ENCODE measurements at regions not wholly inside any gene's neighbourhood (a gene's known extent, or its start where the extent isn't known, plus 50 kb on each side); places are given as distances from the start of the nearest gene placed in this dataset.

DNA sequence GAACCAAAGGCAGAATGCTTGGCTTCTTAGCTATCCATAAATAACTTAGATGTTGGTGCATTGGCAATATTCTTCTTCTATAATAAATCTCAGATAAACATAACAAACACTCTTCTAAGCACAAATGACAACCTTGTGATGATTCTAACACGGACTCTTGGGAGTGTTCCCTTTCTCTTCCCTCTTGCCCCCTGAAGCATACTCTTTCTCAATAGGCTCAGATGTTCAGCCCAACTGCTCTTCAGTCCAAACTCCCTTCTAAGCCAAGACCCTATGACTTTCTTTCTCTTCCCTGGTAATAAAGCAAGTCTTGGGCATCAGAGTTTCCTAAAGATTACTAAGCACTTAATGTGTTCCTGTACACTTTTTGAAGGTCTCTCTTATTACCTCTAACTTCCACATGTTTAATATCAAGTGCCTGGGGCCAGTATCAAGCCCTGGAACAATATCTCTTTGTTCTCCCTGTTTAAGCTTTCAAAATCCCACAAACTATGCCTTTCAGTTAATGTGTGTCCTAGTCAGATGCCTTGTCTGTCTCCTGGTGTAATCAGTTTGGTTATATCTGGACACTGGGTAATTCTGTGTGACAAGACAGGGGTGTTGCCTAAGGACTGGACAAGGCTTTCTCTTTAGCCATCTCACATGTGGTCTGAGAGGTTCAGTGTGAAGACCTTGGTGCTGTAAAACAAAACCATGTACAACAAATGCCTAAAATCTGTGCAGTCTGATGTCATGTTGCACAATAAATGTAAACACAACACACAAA lies 92.9 kb upstream of the IVNS1ABP start:
- TF ChIP-seq, protein P1, sequence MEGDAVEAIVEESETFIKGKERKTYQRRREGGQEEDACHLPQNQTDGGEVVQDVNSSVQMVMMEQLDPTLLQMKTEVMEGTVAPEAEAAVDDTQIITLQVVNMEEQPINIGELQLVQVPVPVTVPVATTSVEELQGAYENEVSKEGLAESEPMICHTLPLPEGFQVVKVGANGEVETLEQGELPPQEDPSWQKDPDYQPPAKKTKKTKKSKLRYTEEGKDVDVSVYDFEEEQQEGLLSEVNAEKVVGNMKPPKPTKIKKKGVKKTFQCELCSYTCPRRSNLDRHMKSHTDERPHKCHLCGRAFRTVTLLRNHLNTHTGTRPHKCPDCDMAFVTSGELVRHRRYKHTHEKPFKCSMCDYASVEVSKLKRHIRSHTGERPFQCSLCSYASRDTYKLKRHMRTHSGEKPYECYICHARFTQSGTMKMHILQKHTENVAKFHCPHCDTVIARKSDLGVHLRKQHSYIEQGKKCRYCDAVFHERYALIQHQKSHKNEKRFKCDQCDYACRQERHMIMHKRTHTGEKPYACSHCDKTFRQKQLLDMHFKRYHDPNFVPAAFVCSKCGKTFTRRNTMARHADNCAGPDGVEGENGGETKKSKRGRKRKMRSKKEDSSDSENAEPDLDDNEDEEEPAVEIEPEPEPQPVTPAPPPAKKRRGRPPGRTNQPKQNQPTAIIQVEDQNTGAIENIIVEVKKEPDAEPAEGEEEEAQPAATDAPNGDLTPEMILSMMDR (IDR thresholded peaks at IDR 0.05), result no peak
- no peak for TF ChIP-seq POLR2A (IDR thresholded peaks at IDR 0.05)
